ENCODE measurements at regions not wholly inside any gene's neighbourhood (a gene's known extent, or its start where the extent isn't known, plus 50 kb on each side); places are given as distances from the start of the nearest gene placed in this dataset.
"Not testable (repeated sequence)": the region's sequence is repeated elsewhere in the genome, so short reads cannot be mapped to it uniquely, and the experiment has no call there.

GRCh38 chr3:88469216-88469615 is 319.5 kb downstream of the C3orf38 start:
- Histone ChIP-seq H3K27ac (no peak overlapping the region), H3K27me3 (no peaks in the 10 kb centered on the region), H3K36me3 (no peaks in the 10 kb centered on the region), H3K9me3 (no peaks in the 10 kb centered on the region), H3K4me1 (no peaks in the 10 kb centered on the region), H3K4me3 (no peak overlapping the region)
- TF ChIP-seq CTCF (IDR thresholded peaks at IDR 0.05) (no peak), POLR2A (IDR thresholded peaks at IDR 0.05) (no peak), EP300 (IDR thresholded peaks at IDR 0.05) (no peak), POLR2AphosphoS5 (IDR thresholded peaks at IDR 0.05) (no peak)
- DNase-seq, result no peak
- no peak for ATAC-seq (ENCODE audit: low FRiP score in 2 of 2)
- 93 to 95% methylated on average over 1 of the region's 1 CpG for WGBS, 2 donors

DNA sequence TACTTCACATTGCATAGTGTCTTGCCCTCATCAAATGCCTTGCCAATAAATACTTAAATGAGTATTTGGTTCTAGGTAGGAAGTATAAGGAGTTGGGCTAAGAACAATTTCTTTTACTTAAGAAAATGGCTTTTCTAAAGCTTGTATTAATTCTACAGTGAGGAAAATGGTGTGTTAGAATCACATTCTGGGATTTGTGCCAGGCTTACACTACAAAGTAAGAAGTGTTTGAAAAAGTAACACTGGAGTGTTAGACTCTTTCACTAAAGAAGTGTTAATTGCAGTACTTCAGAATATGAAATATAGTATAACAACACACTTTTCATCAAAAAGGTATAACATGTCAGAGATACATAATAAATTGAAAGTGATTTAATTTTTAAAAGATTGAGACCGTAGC is 328.7 kb downstream of the C3orf38 start:
- TF ChIP-seq POLR2AphosphoS5 (IDR thresholded peaks at IDR 0.05) (no peak), POLR2A (IDR thresholded peaks at IDR 0.05) (no peak), EP300 (IDR thresholded peaks at IDR 0.05) (no peak), CTCF (IDR thresholded peaks at IDR 0.05) (no peak)
- Histone ChIP-seq H3K36me3 (no peaks in the 10 kb centered on the region), H3K27me3 (no peaks in the 10 kb centered on the region), H3K4me1 (no peaks in the 10 kb centered on the region), H3K9me3 (no peaks in the 10 kb centered on the region), H3K27ac (no peak overlapping the region), H3K4me3 (no peak overlapping the region)
- 0 to 61% methylated on average over 1 of the region's 1 CpG for WGBS, 2 donors
- DNase-seq (no peak), ATAC-seq (ENCODE audit: low FRiP score in 2 of 2) (no peak)

GRCh38 chr3:88480822-88481221 is 331.1 kb downstream of the C3orf38 start:
- H3K36me3 ChIP-seq, result no peaks in the 10 kb centered on the region
- H3K27me3 ChIP-seq, result no peaks in the 10 kb centered on the region
- H3K27ac ChIP-seq, result no peak overlapping the region
- WGBS, 2 donors, result 56 to 71% methylated on average over 3 of the region's 3 CpGs
- DNase-seq (no peak), ATAC-seq (ENCODE audit: low FRiP score in 2 of 2) (no peak)
- H3K4me3 ChIP-seq, result no peak overlapping the region
- H3K9me3 ChIP-seq, result no peaks in the 10 kb centered on the region
- no peak for TF ChIP-seq CTCF (IDR thresholded peaks at IDR 0.05)
- no peak for TF ChIP-seq POLR2AphosphoS5 (IDR thresholded peaks at IDR 0.05)
- TF ChIP-seq EP300 (IDR thresholded peaks at IDR 0.05), result no peak
- no peak for TF ChIP-seq POLR2A (IDR thresholded peaks at IDR 0.05)
- H3K4me1 ChIP-seq, result no peaks in the 10 kb centered on the region

- no peak for TF ChIP-seq EP300 (IDR thresholded peaks at IDR 0.05)
- no peak for TF ChIP-seq CTCF (IDR thresholded peaks at IDR 0.05)
- no peak for TF ChIP-seq POLR2AphosphoS5 (IDR thresholded peaks at IDR 0.05)
- TF ChIP-seq POLR2A (IDR thresholded peaks at IDR 0.05), result no peak
- no peaks in the 10 kb centered on the region for H3K9me3 ChIP-seq
- H3K4me1 ChIP-seq, result no peaks in the 10 kb centered on the region
- H3K36me3 ChIP-seq, result no peaks in the 10 kb centered on the region
- no peak overlapping the region for H3K4me3 ChIP-seq
- H3K27ac ChIP-seq, result no peak overlapping the region
- DNase-seq, result no peak
- ATAC-seq (ENCODE audit: low FRiP score in 2 of 2), result no peak
- no peaks in the 10 kb centered on the region for H3K27me3 ChIP-seq
Observed at GRCh38 chr3:88485001-88485400, 335.2 kb downstream of the C3orf38 start.

DNA sequence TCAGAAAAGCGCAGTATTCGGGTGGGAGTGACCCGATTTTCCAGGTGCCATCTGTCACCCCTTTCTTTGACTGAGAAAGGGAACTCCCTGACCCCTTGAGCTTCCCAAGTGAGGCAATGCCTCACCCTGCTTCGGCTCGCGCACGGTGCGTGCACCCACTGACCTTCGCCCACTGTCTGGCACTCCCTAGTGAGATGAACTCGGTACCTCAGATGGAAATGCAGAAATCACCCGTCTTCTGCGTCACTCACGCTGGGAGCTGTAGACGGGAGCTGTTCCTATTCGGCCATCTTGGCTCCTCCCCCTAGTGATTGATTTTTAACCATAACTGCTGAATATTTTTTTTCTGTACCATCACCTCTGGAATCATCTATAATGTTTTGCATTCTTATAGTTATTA is 359.1 kb downstream of the C3orf38 start:
- not testable (repeated sequence) for H3K27me3 ChIP-seq; H3K4me1 ChIP-seq; ATAC-seq (ENCODE audit: low FRiP score in 2 of 2); H3K36me3 ChIP-seq; H3K4me3 ChIP-seq; H3K27ac ChIP-seq; H3K9me3 ChIP-seq
- 89 to 91% methylated on average over 15 of the region's 15 CpGs for WGBS, 2 donors
- peak in 1 of 2 donors; percentile 44 for DNase-seq

Data from upper lobe of left lung (tissue), 6 donors.